HG03280 (cell line): ENCODE measurements at regions not wholly inside any gene's neighbourhood (a gene's known extent, or its start where the extent isn't known, plus 50 kb on each side); places are given as distances from the start of the nearest gene placed in this dataset.

ENCODE experiments used
- ATAC-seq: cut with Tn5 transposase; IDR thresholded peaks from one replicate; pipeline ENCODE4 v1.9.1; 2021; ENCODE audit warnings: mild to moderate bottlenecking, moderate library complexity; ENCODE audit not compliant: unreplicated experiment

DNA sequence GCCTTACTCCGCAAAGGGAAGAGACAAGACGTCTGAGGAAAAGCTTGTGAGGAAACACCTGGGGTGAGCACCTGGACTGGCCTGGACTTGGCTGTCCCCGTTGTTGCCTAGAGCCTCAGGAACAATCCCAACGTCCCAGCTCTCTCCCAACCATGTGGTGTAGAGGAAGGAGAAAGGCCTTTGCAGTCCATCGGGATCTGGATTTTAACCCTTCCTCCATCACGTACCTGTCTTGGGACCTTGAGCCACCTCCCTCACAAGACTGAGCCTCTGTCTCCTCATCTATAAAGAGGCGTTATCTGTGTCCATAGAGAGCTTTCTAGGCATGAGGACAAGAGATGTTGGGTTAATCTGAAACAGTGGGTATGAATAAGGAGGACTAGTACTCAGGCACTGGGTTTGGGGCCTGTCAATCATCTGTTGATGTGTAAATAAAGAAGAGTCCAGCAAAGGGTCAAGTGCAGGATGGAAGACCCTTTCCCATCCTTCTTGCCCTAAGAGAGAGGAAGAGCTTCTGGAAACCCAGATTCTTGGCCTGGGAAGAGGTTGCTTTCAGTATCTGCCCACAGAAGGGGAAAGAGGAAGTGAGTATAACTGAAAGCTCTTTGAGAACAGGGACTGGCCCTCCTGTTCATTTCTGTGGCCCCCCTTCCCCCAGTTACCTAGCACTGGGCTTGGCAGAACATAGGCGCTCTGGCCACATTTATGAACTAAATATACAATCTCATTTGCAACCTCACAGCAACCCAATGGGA lies 137.1 kb downstream of the PJA1 start:
- ATAC-seq, result peak; percentile 94

GRCh38 chrX:69027181-69028005 lies 137.9 kb downstream of the PJA1 start:
- no peak for ATAC-seq

DNA sequence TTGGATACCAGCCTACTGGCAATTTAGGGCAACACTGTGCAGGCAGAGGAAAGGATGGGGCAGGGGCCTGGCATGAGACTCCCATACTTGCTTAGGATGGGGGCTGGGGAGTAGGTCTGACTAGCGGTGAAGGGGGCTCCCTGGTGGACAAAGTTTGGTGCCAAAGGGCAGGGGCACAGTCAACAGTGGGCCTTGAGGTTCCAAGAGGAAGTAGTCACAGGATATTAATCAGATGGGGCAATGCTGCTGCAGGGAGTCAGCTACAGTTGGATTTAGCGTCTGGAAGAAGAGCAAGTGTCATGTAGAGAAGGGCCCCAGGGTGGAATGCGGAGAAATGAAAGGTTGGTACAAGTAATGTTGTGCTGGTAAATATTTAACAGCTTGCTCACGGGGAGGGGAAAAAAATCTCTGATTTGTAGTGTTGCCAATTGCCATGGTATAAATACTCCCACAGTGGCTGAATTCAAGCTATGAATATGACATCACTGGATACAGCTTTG lies 139.4 kb downstream of the PJA1 start:
- no peak for ATAC-seq

DNA sequence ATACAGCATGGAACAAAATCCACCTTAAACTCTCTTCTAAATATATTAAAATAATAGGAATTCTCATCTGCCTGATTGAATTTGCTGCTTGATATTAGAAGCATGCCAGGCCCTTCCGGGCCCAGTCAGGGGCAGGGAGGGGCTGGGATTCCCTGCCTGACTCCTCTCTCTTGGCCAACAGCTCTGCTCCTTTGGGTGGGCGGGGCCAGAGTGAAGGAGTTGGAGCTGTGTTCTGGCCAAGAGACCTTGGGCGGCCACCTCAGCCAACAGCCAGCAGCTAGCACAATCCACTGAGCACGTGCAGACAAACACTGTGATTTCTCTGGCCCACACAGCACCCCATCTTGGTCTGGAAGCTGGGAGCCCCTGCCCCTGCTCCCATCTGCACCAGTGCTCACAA lies 140.3 kb downstream of the PJA1 start:
- ATAC-seq, result no peak

GRCh38 chrX:69024161-69024736 lies 141.0 kb downstream of the PJA1 start:
- ATAC-seq, result no peak

DNA sequence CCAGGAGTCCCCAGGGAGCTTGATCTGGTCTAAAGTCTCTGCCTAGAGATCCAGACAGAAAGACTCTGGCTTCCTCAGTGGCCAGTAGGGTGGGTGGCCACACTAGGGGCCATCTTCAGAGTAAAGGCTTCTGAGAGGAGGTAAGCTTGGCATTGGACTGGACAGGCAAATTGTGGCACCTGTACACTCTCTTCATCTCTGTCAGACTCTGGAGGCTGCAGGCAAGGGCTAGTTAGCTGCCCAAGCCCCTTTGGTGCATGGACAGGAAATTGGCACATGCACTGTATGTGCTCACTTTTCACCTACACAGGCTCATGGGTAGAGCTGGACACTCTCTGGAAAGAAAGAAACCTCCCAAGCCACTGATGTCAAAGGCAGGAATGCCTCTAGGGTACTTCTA lies 142.8 kb downstream of the PJA1 start:
- no peak for ATAC-seq

GRCh38 chrX:69021141-69021960 lies 143.9 kb downstream of the PJA1 start:
- no peak for ATAC-seq

DNA sequence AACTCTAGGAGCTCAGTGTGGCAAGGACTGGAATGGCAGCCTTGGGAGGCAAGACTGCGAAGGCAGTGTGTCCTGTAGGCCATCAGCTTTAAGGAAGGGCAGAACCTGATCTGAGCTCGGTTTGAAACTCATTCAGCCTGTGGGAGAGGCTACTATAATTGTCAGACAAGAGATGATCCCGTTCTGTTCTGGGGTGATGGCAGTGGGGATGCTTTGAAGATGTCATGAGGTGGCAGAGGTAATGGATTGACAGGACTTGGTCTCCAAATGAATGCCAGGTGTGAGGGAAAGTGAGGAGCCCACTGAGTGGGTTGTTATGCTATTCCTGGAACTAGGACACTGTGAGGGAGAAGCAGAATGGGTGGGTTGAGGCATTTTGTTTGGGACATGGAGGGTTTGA lies 144.9 kb downstream of the PJA1 start:
- no peak for ATAC-seq

- ATAC-seq, result no peak
These were observed 146.0 kb downstream of the PJA1 start for GRCh38 chrX:69019073-69019890.

GRCh38 chrX:69018416-69019072 lies 146.7 kb downstream of the PJA1 start:
- no peak for ATAC-seq

GRCh38 chrX:69016293-69016941 lies 148.8 kb downstream of the PJA1 start:
- no peak for ATAC-seq

- no peak for ATAC-seq
These were observed 149.5 kb downstream of the PJA1 start for GRCh38 chrX:69015564-69016292.

- ATAC-seq, result no peak
These were observed 150.1 kb downstream of the PJA1 start for GRCh38 chrX:69015156-69015555.

GRCh38 chrX:69014200-69014599 lies 151.1 kb downstream of the PJA1 start:
- ATAC-seq, result no peak

GRCh38 chrX:69010339-69010738 lies 154.9 kb downstream of the PJA1 start:
- ATAC-seq, result no peak

- no peak for ATAC-seq
These were observed 164.4 kb downstream of the PJA1 start for GRCh38 chrX:69000877-69001276.

DNA sequence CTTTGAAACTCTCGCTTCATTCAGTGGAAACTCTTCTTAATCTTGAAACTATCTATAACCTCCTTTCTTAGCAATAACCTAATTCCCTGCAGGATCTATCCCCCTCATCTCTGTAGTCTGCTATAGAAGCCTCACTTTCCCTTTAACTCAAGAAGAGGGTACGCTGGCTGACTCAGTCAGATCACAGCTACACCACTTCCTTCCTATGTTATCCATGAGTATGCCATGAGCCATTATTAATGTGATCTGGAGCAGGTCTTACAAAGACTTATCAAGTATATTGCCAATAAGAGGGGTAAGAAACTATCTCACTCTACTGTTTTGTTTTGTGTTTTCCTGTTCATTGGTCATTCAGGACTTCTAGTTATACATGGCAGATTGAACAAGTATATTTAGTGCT lies 165.3 kb downstream of the PJA1 start:
- ATAC-seq, result no peak

- ATAC-seq, result no peak
These were observed 165.9 kb downstream of the PJA1 start for GRCh38 chrX:68999356-68999755.
